ENCODE measurements at regions not wholly inside any gene's neighbourhood (a gene's known extent, or its start where the extent isn't known, plus 50 kb on each side); places are given as distances from the start of the nearest gene placed in this dataset.
"Not testable (repeated sequence)": the region's sequence is repeated elsewhere in the genome, so short reads cannot be mapped to it uniquely, and the experiment has no call there.

DNA sequence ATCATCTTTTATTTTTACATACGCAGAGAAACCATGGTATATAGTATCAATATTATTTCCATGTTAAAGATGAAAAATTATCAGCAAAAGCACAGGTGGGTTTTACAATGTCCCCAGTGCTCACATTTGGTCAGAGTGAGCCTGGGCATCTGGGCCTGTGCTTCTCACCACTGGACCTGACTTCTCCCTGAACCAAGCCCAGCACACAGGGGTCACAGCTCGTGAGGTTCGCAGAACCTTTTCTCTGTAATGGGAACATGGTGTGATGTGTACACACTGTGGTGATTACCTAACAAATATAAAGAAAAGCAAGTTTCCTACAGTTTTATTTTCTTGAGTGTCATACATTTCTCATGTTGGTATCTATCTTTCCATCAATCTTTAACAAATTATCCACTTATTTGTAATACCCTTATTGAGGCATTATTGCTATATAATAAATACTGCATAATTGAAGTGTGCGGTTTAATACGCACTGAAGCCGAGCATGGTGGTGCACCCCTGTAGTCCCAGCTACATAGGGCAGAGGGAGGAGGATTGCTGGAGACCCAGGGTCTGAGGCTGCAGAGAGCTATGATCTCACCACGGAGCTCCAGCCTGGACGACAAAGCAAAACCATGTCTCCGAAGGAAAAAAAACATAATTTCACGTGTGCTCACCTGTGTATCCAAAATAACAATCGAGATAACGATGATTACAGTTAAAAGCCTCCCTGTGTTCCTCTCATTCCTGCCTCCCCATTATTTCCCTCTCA is 743.2 kb downstream of the TMEM121 start:
- Histone ChIP-seq H3K27me3 (ENCODE audit: insufficient read depth, poor library complexity, severe bottlenecking) (peaks cover 4% of the 10 kb centered on the region), H3K4me3 (replicated peaks; ENCODE audit: insufficient read depth, low read length) (no peak overlapping the region), H3K27ac (replicated peaks) (no peak overlapping the region)
- TF ChIP-seq, protein P1, sequence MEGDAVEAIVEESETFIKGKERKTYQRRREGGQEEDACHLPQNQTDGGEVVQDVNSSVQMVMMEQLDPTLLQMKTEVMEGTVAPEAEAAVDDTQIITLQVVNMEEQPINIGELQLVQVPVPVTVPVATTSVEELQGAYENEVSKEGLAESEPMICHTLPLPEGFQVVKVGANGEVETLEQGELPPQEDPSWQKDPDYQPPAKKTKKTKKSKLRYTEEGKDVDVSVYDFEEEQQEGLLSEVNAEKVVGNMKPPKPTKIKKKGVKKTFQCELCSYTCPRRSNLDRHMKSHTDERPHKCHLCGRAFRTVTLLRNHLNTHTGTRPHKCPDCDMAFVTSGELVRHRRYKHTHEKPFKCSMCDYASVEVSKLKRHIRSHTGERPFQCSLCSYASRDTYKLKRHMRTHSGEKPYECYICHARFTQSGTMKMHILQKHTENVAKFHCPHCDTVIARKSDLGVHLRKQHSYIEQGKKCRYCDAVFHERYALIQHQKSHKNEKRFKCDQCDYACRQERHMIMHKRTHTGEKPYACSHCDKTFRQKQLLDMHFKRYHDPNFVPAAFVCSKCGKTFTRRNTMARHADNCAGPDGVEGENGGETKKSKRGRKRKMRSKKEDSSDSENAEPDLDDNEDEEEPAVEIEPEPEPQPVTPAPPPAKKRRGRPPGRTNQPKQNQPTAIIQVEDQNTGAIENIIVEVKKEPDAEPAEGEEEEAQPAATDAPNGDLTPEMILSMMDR (IDR thresholded peaks at IDR 0.05; ENCODE audit: insufficient read depth, low read length) = no peak
- no peak for TF ChIP-seq GABPA (IDR thresholded peaks at IDR 0.05; ENCODE audit: low read depth)
- TF ChIP-seq POLR2AphosphoS5 (IDR thresholded peaks at IDR 0.05; ENCODE audit: low read depth) = no peak
- TF ChIP-seq REST (IDR thresholded peaks at IDR 0.05; ENCODE audit: insufficient replicate concordance, low read depth) = no peak
- DNase-seq (ENCODE audit: low read depth in 1 of 2, low spot score in 1 of 2) = no peak

GRCh38 chr14:106270476-106271121 is 744.2 kb downstream of the TMEM121 start:
- H3K27ac ChIP-seq (replicated peaks); H3K27me3 ChIP-seq (ENCODE audit: insufficient read depth, poor library complexity, severe bottlenecking); H3K4me3 ChIP-seq (replicated peaks; ENCODE audit: insufficient read depth, low read length); DNase-seq (ENCODE audit: low read depth in 1 of 2, low spot score in 1 of 2): not testable (repeated sequence)

DNA sequence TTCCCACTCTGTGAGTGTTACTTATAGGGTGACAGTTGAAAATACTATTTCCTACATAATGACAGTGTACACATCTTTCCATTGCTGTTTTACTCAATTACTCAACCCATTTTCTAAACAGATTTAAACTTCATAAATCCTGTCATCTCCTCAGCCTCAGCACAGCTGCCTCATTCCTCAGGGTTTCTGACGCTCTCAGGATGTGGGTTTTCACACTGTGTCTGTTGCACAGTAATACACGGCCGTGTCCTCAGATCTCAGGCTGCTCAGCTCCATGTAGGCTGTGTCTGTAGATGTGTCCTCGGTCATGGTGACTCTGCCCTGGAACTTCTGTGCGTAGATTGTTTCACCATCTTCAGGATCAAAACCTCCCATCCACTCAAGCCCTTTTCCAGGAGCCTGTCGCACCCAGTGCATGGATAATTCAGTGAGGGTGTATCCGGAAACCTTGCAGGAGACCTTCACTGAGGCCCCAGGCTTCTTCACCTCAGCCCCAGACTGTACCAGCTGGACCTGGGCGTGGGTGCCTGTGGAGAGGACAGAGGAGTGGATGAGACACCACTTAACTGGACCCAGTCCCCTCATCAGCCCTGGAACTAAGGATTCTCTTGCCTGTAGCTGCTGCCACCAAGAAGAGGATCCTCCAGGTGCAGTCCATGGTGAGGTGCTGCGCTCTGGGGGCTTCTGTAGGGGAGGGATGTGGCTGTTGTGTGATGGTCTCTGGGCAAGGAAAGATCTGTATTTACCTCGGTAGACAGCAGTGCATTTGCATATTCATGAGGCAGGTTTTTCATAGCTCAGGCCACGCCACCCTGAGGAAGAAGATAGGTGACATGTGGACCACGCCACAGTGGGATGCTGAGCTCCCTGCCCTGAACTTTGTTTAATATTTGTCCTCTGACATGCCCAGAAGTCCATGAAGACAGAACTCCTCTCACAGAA is 750.2 kb downstream of the TMEM121 start:
- no peak for TF ChIP-seq POLR2AphosphoS5 (IDR thresholded peaks at IDR 0.05; ENCODE audit: low read depth)
- DNase-seq (ENCODE audit: low read depth in 1 of 2, low spot score in 1 of 2) = no peak
- no peak overlapping the region for H3K27ac ChIP-seq (replicated peaks)
- no peaks in the 10 kb centered on the region for H3K27me3 ChIP-seq (ENCODE audit: insufficient read depth, poor library complexity, severe bottlenecking)
- no peak overlapping the region for H3K4me3 ChIP-seq (replicated peaks; ENCODE audit: insufficient read depth, low read length)

DNA sequence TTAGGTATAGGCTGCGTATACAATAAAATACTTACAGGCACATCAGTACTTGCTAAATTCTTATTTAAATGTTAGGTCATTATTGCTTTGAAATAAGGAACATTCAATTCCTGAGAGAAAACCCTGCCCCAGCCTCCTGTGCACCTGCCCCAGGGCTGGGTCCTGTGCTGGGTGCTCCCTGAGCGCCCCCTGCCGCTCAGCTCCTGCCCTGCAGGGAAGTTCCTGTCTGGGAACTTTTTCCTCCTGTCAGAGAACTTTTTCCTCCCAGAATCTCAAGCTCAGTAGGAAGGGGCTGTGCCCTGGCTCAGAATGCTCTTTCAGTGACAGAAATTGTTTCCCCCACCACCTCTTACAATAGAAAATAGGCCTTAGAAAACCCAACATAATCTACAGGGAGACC is 751.1 kb downstream of the TMEM121 start:
- no peak for TF ChIP-seq REST (IDR thresholded peaks at IDR 0.05; ENCODE audit: insufficient replicate concordance, low read depth)
- TF ChIP-seq POLR2AphosphoS5 (IDR thresholded peaks at IDR 0.05; ENCODE audit: low read depth) = no peak
- 0 out of 2 replicates have a peak, but pooled peaks have one; percentile 19 for TF ChIP-seq SPI1 (IDR thresholded peaks at IDR 0.05; ENCODE audit: borderline replicate concordance, low read depth)
- TF ChIP-seq, protein P1 (IDR thresholded peaks at IDR 0.05; ENCODE audit: insufficient read depth, low read length) = peak; percentile 53
- no peak for DNase-seq (ENCODE audit: low read depth in 1 of 2, low spot score in 1 of 2)
- Histone ChIP-seq H3K4me3 (replicated peaks; ENCODE audit: insufficient read depth, low read length) (no peak overlapping the region), H3K27me3 (ENCODE audit: insufficient read depth, poor library complexity, severe bottlenecking) (no peaks in the 10 kb centered on the region), H3K27ac (replicated peaks) (no peak overlapping the region)
